H1 (cell line): ENCODE measurements at regions not wholly inside any gene's neighbourhood (a gene's known extent, or its start where the extent isn't known, plus 50 kb on each side); places are given as distances from the start of the nearest gene placed in this dataset.
A peak's percentile ranks its signal among the peaks of the same experiment; 100 is the strongest.

Source experiments
- POLR2AphosphoS5 ChIP-seq: IDR thresholded peaks from 2 replicates; pipeline ENCODE4 v1.6.1; 2011; ENCODE audit warnings: low read depth, low read length
- RBBP5 ChIP-seq: IDR thresholded peaks from 2 replicates; pipeline ENCODE4 v1.7.1; 2012; ENCODE audit warnings: low read depth, mild to moderate bottlenecking, inconsistent platforms, low read length, moderate library complexity, borderline replicate concordance
- TEAD4 ChIP-seq: IDR thresholded peaks from 2 replicates; pipeline ENCODE4 v1.6.1; 2012; ENCODE audit warnings: low read depth, low read length, inconsistent platforms, mixed read lengths

DNA sequence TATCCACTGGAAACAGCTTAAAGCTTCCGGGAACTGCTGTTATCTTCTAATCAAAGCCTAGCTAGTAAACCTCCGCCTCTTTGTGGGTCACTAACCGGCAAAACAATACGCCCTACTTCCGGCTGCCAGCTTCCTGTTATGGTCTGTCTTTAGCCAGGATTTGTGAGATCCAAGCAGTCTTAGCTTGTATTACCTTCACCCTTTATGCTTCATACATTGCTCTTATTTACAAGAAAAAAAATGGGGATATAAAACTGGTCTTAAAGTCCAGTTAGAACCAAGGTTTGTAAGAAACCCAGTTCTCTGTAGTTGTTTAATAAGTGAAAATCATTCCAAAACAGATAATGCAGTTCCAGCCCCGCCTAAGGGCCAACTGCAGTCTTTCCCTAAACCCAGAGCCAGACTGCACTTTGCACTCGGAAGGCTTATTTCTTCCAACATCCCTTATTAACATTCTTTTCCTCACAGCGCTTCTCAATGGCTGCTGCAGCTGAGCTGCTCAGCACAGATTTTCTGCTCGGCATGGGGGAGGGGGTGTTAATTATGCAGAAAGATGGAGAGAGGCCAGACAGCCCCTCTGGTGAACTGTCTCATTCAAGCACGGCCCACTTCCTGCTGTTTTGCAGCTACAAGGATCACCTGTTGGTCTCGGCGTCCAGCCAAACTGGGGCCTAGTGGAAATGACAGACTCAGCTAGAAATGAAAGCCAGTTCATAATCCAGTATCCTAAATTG lies 368.4 kb downstream of the KLF12 start (continued):
- TF ChIP-seq RBBP5 (peak; percentile 62; the same call in 1 of the 2 replicates), TEAD4 (no peak), POLR2AphosphoS5 (no peak)
